GM19324 (cell line): ENCODE measurements at regions not wholly inside any gene's neighbourhood (a gene's known extent, or its start where the extent isn't known, plus 50 kb on each side); places are given as distances from the start of the nearest gene placed in this dataset.
"Not testable (repeated sequence)": the region's sequence is repeated elsewhere in the genome, so short reads cannot be mapped to it uniquely, and the experiment has no call there.

Source experiments
- ATAC-seq: cut with Tn5 transposase; IDR thresholded peaks from one replicate; pipeline ENCODE4 v1.9.1; 2021; ENCODE audit warnings: mild to moderate bottlenecking, moderate library complexity; ENCODE audit not compliant: unreplicated experiment, low FRiP score

GRCh38 chr3:5775100-5775499 is 587.6 kb downstream of the EDEM1 start:
- not testable (repeated sequence) for ATAC-seq

DNA sequence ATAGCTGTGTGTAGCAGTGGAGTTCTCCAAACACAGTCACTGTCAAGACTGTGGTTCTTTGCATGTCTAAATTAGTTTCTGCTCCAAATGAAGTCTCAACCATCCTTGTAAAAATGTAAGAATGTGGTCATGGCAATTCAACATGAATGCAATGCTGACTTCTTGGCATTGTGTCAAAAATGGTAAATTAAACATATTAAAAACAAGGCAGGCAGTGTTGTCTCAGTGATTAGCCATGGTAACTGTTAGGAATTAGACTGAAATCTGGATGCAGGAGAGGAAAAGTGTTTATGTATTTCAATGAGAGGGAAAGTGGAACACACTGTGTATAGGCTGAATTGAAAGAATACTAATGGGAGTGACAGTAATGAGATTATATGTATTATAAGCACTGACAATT is 597.2 kb downstream of the EDEM1 start:
- no peak for ATAC-seq

DNA sequence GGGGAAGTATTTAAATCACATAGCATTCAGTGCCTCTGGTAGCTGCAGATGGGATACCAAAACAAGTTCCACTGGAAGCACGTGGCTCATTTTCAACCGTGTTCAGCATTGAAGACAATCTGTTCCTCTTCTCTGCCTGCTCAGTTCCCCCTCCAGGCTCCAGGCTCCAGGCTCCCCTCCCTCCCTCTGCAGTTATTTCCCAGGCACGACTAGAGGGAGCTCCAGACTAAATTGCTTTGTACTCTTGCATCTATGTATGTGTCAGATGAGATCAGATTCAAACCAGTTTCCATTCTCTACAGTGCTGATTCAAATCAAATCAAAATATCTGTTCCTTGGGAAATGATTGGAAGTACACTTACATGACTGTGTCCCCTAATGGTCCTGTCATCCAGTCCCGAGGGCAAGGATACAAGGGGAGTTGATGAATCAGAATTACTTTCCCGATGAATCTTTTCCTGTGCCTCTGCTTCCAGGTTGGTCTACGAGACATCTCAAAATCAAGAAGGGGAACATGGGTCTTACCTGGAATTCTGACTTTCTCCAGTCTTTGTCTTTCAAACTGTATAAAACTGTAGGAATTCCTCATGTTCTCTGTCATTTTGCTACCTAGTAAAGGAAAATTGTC is 600.5 kb downstream of the EDEM1 start:
- ATAC-seq: no peak

DNA sequence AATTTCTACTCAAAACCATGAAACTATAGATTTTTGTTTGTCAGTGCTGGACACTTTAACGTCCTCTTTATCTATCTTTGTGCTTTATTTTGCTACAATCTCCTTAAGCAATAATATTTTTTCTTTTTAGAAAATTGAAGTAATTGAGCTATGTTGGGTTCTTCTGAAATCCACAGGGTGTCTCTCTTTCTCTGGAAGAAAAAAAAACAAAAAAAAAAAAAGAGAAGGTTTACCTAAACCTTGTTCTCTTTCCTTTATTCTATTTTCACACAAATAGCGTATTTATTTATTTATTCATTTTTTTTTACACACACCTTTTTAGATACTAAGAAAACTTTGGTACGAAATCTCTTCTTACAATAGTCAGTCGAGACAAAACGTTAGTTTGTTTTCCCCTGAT is 601.0 kb downstream of the EDEM1 start:
- no peak for ATAC-seq

- no peak for ATAC-seq
Observed at GRCh38 chr3:5791558-5791957, 604.1 kb downstream of the EDEM1 start.

DNA sequence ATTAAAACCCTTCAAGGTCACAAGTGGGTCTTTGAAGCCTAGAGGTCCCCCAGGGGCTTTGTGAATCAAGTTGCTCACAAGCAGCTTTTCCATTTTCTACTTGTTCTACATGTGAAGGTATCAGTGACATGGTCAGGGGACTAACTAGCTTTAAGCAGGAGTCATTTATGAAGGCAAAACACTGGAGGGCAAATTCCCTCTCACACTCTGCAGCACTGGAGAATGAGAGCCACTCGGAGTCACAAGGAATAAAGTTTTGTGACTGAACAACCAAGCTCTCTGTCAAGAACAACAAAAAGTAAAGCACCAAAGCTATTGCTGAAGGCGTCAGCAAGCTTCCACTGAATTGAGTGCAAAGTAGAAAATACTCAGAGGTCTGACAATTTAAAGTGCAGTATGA is 609.0 kb downstream of the EDEM1 start:
- ATAC-seq: no peak

DNA sequence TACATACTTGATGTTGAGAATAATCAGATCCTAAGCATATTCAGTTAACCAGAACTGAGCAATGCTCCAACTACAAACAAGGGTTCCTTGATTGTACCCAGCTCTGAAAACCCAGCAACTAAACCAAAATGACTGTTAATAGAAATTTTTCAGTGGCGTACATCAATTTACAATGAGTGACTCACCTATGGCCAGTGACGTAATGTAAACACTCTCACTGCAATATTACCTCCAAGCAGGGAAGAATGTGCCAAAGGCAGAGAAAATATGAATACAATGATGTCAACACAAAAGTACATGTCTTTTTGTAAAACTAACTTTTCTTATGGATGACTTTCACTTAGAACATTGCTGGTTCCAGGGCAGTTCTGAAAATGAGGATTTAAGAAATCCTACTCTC is 611.3 kb downstream of the EDEM1 start:
- no peak for ATAC-seq

DNA sequence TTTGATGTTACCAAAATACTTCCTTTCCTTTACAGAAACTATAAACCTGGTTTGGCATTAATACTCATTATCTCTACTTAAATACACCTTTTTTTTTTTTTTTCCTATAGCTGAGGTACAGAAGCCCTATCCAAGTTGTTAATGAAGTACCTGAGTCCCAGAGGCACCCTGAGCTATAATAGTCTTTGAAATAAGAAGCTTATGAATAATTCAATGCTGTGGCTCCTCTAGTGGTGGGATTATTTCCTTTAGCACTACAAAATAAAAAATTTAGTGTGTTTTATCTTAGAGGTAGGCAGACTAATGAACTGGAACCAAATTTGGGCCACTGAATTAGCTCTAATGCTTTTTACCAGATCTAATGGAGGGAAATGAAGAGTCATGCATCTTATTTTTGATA is 611.9 kb downstream of the EDEM1 start:
- ATAC-seq: no peak

DNA sequence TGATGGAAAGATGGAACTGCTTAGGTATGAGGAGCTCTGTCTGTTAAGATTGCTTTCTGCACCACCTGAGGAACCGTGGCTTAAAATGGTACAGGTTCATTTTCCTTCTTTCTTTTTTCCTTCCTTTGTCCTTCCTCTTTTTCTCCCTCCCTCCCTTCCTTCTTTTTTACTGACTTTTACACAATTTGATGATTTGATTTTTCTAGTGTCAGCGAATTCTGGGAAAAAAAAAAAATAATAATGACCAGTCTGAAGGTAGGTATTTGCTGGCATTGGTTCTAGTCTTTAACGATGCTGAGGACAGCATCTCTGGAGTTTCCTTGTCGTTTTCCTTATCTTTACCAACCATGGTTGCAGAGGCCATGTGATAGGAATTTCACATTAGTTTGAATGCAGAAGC is 613.5 kb downstream of the EDEM1 start:
- no peak for ATAC-seq

GRCh38 chr3:5806192-5806591 is 618.7 kb downstream of the EDEM1 start:
- no peak for ATAC-seq

DNA sequence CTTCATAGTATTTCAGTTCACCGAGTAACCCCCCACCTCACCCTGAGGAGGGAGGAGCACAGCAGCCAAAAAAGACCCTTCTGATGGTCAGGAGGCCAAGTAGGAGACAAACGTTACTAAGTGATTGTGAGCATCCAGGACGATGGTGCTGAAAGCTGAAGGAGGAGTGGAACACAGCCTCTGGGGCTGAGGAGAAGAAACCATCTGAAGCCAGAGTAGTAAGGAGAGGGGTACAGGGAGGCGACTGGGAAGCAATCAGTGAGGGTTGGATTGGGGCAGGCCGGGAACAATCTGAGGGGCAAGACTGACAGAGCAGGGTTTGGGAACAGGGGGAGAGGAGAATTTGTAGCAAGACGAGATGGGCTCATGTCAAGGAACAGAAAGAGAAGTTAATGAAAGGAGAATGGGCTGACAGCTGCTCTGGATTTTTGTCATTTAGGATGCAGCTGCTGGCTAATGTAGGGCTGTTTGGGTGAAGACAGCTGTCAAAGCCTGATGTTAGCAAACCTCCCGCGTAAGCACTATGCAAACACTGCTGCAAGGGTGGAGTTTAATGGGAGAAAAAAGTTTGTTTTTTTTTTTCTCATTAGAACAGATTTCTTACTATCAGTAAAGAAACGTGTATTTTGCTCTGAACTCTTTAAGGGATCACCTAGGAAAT is 622.2 kb downstream of the EDEM1 start:
- no peak for ATAC-seq

DNA sequence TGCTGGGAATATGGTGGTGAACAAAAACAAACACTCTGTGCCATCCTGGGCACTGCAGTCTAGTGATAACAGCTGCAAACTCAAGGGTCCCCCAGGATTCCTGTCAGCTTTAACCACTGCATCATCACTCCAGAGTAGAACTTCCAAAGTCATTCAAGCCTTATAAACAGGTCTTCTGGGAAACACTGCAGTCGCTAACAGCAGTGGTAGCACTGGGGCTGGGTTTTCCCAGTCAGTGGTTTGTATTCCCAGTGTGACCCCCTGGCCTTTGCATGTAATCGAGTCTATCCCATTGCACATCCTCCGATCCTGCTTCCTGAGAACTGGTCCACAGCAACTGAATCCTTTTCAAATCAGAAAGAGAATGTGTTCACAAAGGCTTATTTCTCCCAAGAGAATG is 623.5 kb downstream of the EDEM1 start:
- ATAC-seq: no peak

- ATAC-seq: no peak
Observed at GRCh38 chr3:5813521-5813920, 626.0 kb downstream of the EDEM1 start.

- no peak for ATAC-seq
Observed at GRCh38 chr3:5822843-5823242, 635.3 kb downstream of the EDEM1 start.

DNA sequence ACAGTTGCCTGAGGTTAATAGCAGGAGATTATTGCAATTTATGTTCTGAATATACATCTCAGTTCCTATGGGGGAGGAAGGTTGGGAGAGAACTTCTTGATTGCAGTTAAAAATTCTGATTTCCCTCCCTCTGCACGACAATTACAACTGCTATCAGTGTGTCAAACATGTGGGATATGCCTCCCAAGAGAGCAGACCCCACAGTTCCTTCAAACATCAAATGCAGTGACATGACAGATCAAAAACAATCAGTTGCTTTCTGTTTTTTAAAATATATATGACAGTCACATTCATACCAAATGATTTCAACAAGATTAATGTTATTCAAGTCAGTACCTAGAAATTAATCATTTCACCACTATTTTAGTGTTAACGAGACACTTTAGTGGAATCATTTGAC is 639.0 kb downstream of the EDEM1 start:
- no peak for ATAC-seq

GRCh38 chr3:5828251-5828650 is 640.7 kb downstream of the EDEM1 start:
- ATAC-seq: no peak

DNA sequence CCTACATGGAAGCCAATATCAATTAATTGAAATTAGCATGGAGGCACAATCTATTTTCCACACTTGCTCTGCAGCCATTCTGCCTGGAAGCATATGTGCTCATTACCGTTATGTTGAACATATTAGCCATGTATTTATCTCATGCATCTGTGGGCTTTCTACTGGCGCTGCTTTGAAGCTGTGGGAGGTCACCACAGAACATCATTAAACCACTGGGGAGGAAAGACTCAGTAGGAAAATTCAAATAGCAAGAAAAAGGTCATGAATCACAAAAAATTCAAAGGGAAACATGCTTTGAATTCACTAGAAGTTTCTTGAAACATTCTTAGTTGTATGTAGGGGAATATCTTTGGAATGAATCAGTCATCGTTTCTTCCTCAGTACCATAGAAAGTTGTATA is 652.5 kb downstream of the EDEM1 start:
- no peak for ATAC-seq

DNA sequence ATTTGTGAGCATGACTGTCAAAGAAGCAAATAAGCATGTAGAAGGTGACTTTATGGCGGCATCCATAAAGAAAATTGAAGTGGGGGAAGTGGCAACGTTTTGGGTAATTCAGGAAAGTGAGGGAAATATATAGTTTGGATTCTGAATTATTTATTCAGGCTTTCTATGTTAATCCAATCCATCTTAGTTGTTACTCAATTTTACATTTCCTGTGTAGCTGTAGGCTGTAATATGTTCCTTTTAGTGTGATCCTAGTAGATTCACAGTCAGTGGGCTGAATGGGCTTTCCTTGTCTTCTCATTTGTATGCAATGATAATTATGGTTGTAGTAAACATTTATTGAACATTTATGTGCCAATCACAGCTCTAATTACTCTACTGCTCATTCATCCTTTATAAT is 654.1 kb downstream of the EDEM1 start:
- no peak for ATAC-seq

- no peak for ATAC-seq
Observed at GRCh38 chr3:5846261-5846660, 658.8 kb downstream of the EDEM1 start.

- no peak for ATAC-seq
Observed at GRCh38 chr3:5861151-5861550, 673.6 kb downstream of the EDEM1 start.

DNA sequence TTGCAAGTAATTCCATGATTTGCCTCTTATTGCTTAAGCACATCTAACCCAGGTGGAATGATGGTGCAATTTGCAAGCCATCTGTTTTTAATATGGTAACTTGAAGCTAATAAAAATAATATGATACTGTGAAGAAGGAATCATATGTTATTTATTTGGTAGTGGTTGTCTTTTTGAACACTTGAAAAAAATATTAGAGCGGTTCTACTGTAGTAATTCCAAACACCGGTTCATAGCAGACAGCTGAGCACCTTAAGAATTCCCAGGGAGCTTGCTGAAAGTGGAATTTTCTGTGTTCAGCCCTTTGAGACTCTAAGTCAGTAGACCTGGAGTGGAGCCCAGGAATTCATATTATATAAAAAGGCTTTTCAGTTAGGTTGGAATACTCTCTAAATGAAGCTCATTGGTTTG is 687.4 kb downstream of the EDEM1 start:
- ATAC-seq: no peak

DNA sequence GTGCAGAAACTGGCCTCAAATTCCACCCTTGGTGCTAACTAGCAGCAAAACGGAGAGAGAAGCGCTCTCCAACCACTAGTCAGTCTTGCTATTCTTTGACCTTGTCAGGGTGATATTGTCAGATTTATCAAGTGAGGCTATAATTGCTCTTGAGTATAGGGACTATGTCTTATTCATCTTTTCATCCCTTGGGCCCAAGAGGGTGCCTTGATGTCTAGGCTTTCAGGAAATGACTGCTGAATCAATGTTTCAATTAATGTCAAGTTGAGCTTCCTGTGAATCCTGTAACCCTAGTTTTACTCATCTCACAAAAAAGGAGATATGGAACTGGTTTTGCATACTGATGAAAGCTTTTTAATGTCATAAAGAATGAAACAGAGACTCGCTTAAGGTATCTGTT is 701.3 kb downstream of the EDEM1 start:
- no peak for ATAC-seq

DNA sequence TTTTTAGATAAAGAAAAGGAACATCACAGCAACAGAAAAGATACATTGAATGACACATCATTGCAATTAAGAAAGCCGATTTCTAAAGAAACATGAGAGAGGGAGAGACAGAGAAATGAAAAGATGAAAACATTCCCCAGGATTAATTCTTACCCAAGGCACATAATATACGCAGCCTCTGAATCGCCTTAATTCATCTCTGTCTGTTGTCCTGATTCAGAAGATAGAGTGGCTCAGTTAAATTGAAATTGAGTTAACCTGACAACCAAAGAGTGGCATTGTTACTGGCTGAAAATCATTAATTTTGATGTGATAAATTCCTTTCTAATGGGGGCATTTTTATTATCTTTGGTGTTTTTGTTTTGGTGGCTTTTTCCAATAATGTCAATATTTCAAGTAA is 701.9 kb downstream of the EDEM1 start:
- no peak for ATAC-seq
